ENCODE measurements at regions not wholly inside any gene's neighbourhood (a gene's known extent, or its start where the extent isn't known, plus 50 kb on each side); places are given as distances from the start of the nearest gene placed in this dataset.

DNA sequence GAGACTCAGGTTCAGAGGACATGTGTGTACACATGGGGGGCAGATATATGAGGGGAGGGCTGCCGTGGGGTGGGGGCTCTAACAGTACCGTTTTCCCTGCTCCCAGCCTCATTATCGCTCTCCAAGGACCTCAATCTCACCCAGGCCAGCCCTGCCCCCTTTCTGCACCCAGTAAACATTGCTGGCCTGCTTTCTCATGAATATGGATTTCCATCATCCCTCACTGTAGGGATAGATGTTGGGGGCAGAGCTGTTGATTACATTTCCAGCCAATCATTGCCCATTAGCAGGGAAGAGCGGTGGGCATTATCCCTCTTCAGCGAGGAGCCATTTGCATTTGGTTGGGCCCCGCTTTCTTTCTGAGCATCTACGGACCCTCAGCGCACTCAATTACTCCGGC lies 273.8 kb downstream of the RPS6KC1 start:
- Histone ChIP-seq H3K4me3 (ENCODE audit: low read length) (no peak overlapping the region), H3K9ac (ENCODE audit: low read length) (no peak overlapping the region), H3K4me1 (ENCODE audit: control insufficient read depth, insufficient read depth, low read length) (peaks cover 15% of the 10 kb centered on the region), H3K27me3 (replicated peaks; ENCODE audit: control insufficient read depth, insufficient read depth, low read length) (no peaks in the 10 kb centered on the region), H3K36me3 (ENCODE audit: control insufficient read depth, insufficient read depth, low read length, severe bottlenecking) (no peaks in the 10 kb centered on the region), H3K9me3 (ENCODE audit: control insufficient read depth, low read length) (no peaks in the 10 kb centered on the region)
- no peak for DNase-seq (ENCODE audit: low read depth)

DNA sequence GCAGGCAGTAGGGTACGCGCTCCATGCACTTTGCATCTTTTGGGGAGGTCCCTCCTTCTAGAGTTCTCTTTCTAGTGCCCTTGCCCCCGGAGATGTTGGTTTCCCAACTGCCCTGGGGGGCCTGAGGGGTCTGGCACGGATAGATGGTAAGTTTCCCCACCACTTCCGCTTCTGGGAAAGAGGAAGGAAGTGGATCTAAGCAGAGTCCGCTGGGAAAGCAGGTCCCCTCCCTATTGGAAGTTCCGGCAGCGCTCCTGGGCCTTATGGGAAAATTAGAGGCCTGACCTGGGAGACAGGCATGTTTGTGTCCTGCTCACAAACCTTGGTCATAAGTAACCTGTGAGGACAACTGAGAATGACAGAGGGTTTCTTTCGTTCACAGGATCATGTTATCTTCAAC lies 274.4 kb downstream of the RPS6KC1 start:
- H3K9ac ChIP-seq (ENCODE audit: low read length), result no peak overlapping the region
- H3K27me3 ChIP-seq (replicated peaks; ENCODE audit: control insufficient read depth, insufficient read depth, low read length), result no peaks in the 10 kb centered on the region
- peaks cover 15% of the 10 kb centered on the region for H3K4me1 ChIP-seq (ENCODE audit: control insufficient read depth, insufficient read depth, low read length)
- H3K4me3 ChIP-seq (ENCODE audit: low read length), result no peak overlapping the region
- no peak for DNase-seq (ENCODE audit: low read depth)
- H3K9me3 ChIP-seq (ENCODE audit: control insufficient read depth, low read length), result no peaks in the 10 kb centered on the region
- no peaks in the 10 kb centered on the region for H3K36me3 ChIP-seq (ENCODE audit: control insufficient read depth, insufficient read depth, low read length, severe bottlenecking)

DNA sequence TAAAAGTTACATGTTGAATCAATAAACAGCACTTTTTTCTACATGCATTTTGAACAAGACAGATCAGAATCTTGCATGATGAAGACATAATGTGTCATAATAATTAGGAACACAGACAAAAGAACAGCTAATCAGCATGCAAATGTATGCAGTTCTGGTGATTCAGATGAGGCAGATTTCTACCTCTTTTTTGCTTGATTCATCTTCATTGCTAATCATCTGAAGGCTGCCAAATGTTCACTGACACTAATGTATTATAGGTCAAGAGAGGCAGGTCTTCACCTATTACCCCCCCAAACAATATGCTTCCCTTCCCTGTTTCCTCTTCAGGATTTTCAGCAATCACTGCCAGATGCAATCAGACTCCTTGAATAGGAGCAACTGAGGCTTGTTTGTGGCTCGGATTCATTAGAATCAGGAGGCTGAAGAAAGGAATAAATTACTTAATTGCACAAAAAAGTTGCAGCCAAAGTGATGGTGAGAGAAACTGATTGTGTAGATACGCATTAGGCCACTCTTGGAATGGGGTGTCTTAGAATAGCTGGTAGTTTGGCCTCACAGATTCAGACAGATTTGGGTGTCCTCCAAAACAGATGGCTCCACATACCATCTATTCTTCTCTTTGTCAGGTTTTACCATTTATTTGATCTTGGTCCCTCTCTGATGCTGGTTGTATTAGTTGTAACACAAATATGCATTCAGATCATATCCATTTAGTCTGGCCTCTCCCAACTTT lies 275.4 kb downstream of the RPS6KC1 start:
- Histone ChIP-seq H3K27me3 (replicated peaks; ENCODE audit: control insufficient read depth, insufficient read depth, low read length) (no peaks in the 10 kb centered on the region), H3K4me1 (ENCODE audit: control insufficient read depth, insufficient read depth, low read length) (peaks cover 15% of the 10 kb centered on the region), H3K9me3 (ENCODE audit: control insufficient read depth, low read length) (no peaks in the 10 kb centered on the region), H3K36me3 (ENCODE audit: control insufficient read depth, insufficient read depth, low read length, severe bottlenecking) (no peaks in the 10 kb centered on the region), H3K9ac (ENCODE audit: low read length) (no peak overlapping the region), H3K4me3 (ENCODE audit: low read length) (peak overlapping the region; percentile 1)
- no peak for DNase-seq (ENCODE audit: low read depth)

DNA sequence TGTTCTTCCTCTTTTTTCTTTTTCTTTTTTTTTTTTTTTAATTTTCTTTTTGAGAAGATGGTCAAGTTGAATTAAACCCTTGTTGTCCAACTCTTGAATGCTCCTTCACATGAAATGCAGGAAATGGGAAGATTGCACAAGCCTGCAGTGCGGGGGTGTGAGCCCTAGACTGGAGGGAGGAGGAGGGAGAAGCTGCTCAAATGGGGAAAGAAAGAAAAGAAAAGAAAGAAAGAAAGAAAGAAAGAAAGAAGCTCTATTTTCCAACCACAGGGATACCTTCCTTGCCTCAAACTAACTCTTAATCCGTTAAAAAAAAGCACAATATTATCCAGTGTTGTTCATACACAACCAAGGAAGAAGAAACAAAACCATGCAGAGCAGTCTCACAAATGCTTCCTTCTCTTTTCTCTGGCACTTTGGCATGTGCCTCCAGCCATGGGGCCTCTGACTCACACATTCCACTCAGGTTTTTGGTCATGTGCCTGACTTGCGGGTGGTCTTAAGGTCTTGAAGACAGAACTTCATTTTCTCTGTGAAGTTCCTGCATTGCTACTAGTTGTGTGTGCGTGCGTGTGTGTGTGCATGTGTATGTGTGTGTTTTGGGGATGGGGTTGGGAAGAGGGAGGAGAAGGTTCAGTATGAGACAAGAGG lies 276.1 kb downstream of the RPS6KC1 start:
- Histone ChIP-seq H3K4me1 (ENCODE audit: control insufficient read depth, insufficient read depth, low read length) (peaks cover 15% of the 10 kb centered on the region), H3K27me3 (replicated peaks; ENCODE audit: control insufficient read depth, insufficient read depth, low read length) (no peaks in the 10 kb centered on the region), H3K9me3 (ENCODE audit: control insufficient read depth, low read length) (no peaks in the 10 kb centered on the region), H3K9ac (ENCODE audit: low read length) (no peak overlapping the region), H3K36me3 (ENCODE audit: control insufficient read depth, insufficient read depth, low read length, severe bottlenecking) (no peaks in the 10 kb centered on the region), H3K4me3 (ENCODE audit: low read length) (peak overlapping the region; percentile 1)
- DNase-seq (ENCODE audit: low read depth), result peak; percentile 75

DNA sequence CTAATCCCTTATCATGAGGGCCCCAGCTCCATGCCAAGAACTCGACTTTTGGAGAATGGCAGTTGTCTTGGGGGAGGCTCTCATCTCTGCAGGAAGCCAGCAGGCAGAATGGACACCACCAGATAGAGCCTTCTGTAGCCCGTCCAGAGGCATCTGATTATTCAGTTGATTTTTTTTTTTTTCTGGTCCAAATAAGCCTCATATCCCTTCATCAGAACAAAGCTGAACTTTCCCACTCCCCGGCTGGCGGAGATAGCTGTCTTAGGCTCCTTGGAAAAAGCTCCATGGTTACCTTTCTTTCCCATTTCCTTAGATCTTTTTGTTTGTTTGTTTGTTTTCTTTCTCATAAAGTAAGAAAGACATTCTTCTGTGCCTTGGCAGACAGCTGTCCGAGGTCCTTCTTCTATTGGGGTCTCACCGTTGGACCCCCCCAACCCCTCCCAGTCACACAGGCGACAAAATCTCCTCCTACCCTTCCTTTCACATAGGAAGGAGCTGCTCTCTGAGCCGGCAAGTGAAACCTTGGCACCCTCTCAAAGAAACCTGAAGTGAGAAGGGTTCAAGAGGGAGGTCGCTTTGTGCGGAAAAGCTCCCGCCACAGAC lies 278.5 kb downstream of the RPS6KC1 start:
- no peak overlapping the region for H3K9ac ChIP-seq (ENCODE audit: low read length)
- no peak overlapping the region for H3K4me3 ChIP-seq (ENCODE audit: low read length)

DNA sequence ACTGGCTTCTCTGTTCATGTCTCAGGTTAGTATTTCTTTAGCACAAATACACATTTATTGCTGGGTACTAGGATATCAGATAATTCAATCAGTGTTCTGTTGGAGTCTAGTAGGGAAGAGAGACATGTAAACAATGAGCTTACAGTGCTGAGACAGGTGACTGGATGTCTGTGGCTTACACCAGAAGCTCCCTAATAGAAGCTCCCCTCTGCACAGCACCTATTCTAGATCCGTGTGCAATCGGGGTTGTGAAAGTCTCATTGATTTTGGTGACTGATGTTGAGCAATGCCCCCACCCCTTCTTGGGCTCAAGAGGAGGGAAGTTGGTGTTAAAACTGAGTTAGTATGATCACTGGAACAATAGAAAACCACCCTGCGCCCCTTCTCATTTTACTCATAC lies 279.2 kb downstream of the RPS6KC1 start:
- Histone ChIP-seq H3K27me3 (replicated peaks; ENCODE audit: control insufficient read depth, insufficient read depth, low read length) (no peaks in the 10 kb centered on the region), H3K9me3 (ENCODE audit: control insufficient read depth, low read length) (no peaks in the 10 kb centered on the region), H3K36me3 (ENCODE audit: control insufficient read depth, insufficient read depth, low read length, severe bottlenecking) (no peaks in the 10 kb centered on the region), H3K9ac (ENCODE audit: low read length) (no peak overlapping the region), H3K4me3 (ENCODE audit: low read length) (no peak overlapping the region), H3K4me1 (ENCODE audit: control insufficient read depth, insufficient read depth, low read length) (peaks cover 15% of the 10 kb centered on the region)
- DNase-seq (ENCODE audit: low read depth), result no peak

More for the DNA sequence above, 278.5 kb downstream of the RPS6KC1 start:
- H3K27me3 ChIP-seq (replicated peaks; ENCODE audit: control insufficient read depth, insufficient read depth, low read length), result no peaks in the 10 kb centered on the region
- no peaks in the 10 kb centered on the region for H3K36me3 ChIP-seq (ENCODE audit: control insufficient read depth, insufficient read depth, low read length, severe bottlenecking)
- H3K4me1 ChIP-seq (ENCODE audit: control insufficient read depth, insufficient read depth, low read length), result peaks cover 15% of the 10 kb centered on the region
- no peaks in the 10 kb centered on the region for H3K9me3 ChIP-seq (ENCODE audit: control insufficient read depth, low read length)
- DNase-seq (ENCODE audit: low read depth), result no peak

DNA sequence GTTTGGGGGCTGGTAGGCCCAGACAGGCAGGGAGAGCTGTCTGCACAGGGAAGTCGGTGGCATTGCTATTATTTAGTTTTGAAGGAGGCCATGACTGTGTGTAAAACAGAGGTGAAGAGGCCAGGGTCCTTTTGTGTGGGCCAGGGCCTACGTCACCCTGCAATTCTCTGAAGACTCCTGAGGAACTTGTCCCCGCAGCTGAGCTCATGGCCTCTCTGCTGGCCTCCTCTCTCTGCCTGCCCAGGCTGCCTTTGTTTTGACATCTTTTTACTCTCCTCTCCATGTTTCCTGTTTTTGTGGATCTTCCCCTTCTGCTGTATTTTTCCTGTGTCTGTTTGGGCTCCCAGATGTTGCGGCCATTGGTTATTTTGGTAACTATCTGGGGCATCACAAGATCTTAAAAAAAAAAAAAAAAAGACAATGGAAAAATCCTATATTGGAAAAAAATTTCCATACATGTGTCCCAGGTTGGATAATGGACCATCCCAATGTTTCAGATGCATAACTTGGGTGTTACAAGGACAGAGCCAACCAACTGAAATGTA lies 280.7 kb downstream of the RPS6KC1 start:
- peaks cover 10% of the 10 kb centered on the region for H3K4me1 ChIP-seq (ENCODE audit: control insufficient read depth, insufficient read depth, low read length)
- no peak overlapping the region for H3K4me3 ChIP-seq (ENCODE audit: low read length)
- no peak for DNase-seq (ENCODE audit: low read depth)
- no peaks in the 10 kb centered on the region for H3K36me3 ChIP-seq (ENCODE audit: control insufficient read depth, insufficient read depth, low read length, severe bottlenecking)
- no peak overlapping the region for H3K9ac ChIP-seq (ENCODE audit: low read length)
- no peaks in the 10 kb centered on the region for H3K9me3 ChIP-seq (ENCODE audit: control insufficient read depth, low read length)
- H3K27me3 ChIP-seq (replicated peaks; ENCODE audit: control insufficient read depth, insufficient read depth, low read length), result no peaks in the 10 kb centered on the region

DNA sequence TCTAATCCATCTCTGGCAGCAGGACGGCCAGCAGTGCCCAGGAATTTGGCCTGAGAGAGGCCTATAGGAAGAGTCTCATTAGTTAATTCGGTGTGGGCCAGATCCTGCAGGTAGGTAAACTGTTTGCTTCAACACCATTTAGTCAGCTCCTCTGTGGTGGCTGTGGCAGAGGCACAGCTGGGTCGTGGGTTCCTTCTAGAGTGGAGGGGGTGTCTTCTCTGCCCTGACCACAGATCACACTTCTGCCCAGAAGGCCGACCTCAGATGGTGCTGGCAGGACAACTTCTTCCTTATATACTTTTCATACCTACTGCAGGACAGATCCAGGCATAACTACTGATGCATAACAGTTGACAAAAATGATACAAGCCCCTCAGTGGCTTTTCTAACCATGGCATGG lies 281.4 kb downstream of the RPS6KC1 start:
- Histone ChIP-seq H3K36me3 (ENCODE audit: control insufficient read depth, insufficient read depth, low read length, severe bottlenecking) (no peaks in the 10 kb centered on the region), H3K4me1 (ENCODE audit: control insufficient read depth, insufficient read depth, low read length) (peaks cover 2% of the 10 kb centered on the region), H3K4me3 (ENCODE audit: low read length) (no peak overlapping the region), H3K9ac (ENCODE audit: low read length) (no peak overlapping the region), H3K27me3 (replicated peaks; ENCODE audit: control insufficient read depth, insufficient read depth, low read length) (no peaks in the 10 kb centered on the region), H3K9me3 (ENCODE audit: control insufficient read depth, low read length) (no peaks in the 10 kb centered on the region)
- DNase-seq (ENCODE audit: low read depth), result no peak

DNA sequence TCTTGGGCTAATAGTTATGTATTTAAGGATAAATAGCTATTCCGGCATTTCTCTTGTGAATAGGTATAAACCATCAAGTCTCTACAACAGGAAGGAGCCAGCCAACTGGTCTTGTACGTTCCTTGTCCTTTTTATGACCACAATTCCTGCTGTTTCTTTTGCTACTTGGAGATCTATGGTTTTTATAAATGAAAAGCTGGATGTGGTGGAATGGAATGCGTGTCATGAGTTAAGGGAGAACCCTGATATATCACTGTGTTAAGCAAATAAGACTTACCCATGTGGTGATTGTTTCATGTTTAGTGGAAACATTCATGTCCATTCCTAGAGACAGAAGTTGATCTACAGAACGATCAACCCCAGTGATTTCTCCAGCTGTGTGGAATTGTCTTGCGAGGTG lies 282.1 kb downstream of the RPS6KC1 start:
- no peak for DNase-seq (ENCODE audit: low read depth)
- no peak overlapping the region for H3K4me3 ChIP-seq (ENCODE audit: low read length)
- H3K9ac ChIP-seq (ENCODE audit: low read length), result no peak overlapping the region
- no peaks in the 10 kb centered on the region for H3K4me1 ChIP-seq (ENCODE audit: control insufficient read depth, insufficient read depth, low read length)
- no peaks in the 10 kb centered on the region for H3K27me3 ChIP-seq (replicated peaks; ENCODE audit: control insufficient read depth, insufficient read depth, low read length)
- H3K9me3 ChIP-seq (ENCODE audit: control insufficient read depth, low read length), result no peaks in the 10 kb centered on the region
- H3K36me3 ChIP-seq (ENCODE audit: control insufficient read depth, insufficient read depth, low read length, severe bottlenecking), result no peaks in the 10 kb centered on the region

DNA sequence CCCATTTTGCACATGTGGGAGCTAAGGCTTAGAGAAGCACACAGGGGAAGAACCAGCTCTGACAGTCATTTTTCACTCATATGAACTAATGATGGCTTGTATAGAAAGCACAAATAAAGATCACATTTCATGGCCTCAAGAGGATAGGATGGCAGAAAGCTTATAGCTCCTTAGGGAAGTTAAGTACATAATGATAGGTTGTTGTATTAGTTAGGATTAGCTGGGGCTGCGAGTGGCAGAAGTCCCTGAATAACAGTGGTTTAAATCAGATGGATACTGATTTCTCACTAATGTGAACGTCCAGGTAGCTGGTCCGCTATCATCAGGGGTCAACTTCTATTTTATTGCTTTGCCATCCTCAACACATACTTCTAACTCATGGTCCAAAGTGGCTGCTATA lies 284.0 kb downstream of the RPS6KC1 start:
- DNase-seq (ENCODE audit: low read depth), result no peak
- no peaks in the 10 kb centered on the region for H3K4me1 ChIP-seq (ENCODE audit: control insufficient read depth, insufficient read depth, low read length)
- no peaks in the 10 kb centered on the region for H3K27me3 ChIP-seq (replicated peaks; ENCODE audit: control insufficient read depth, insufficient read depth, low read length)
- H3K36me3 ChIP-seq (ENCODE audit: control insufficient read depth, insufficient read depth, low read length, severe bottlenecking), result no peaks in the 10 kb centered on the region
- H3K4me3 ChIP-seq (ENCODE audit: low read length), result no peak overlapping the region
- no peaks in the 10 kb centered on the region for H3K9me3 ChIP-seq (ENCODE audit: control insufficient read depth, low read length)
- H3K9ac ChIP-seq (ENCODE audit: low read length), result no peak overlapping the region

DNA sequence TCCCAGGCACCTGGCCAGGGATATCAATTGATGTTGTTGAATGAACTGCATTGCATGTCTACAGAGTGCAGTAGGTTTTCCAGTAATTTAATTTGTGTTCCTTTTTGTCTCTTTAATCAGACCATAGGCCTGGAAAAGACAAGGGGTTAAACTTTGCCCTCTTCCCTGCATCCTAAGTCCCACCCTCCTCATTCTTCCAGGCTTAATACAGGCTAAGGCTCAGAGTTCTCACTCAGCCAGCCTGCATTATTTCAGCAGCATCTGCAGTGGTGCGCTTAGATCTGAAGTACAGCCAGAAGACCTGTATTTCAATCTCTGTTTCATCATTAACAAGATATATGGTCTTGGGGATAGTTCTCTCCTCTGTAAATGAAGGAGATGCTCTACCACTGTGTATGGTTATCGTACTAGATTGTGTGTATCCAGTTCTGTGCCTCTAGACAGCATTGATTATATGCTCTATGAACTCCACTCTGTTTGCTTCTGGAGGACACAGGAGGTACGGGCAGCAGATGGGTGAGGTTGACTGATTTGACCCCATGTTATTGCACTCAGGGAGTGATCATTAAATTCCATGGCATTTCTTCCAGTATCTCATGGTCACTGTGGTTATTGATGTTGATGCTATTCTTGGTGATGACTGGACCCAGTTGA lies 286.1 kb downstream of the RPS6KC1 start:
- Histone ChIP-seq H3K9ac (ENCODE audit: low read length) (no peak overlapping the region), H3K4me1 (ENCODE audit: control insufficient read depth, insufficient read depth, low read length) (no peaks in the 10 kb centered on the region), H3K4me3 (ENCODE audit: low read length) (no peak overlapping the region), H3K9me3 (ENCODE audit: control insufficient read depth, low read length) (no peaks in the 10 kb centered on the region), H3K36me3 (ENCODE audit: control insufficient read depth, insufficient read depth, low read length, severe bottlenecking) (no peaks in the 10 kb centered on the region), H3K27me3 (replicated peaks; ENCODE audit: control insufficient read depth, insufficient read depth, low read length) (no peaks in the 10 kb centered on the region)
- DNase-seq (ENCODE audit: low read depth), result no peak

All from adipocyte (in vitro differentiated cells).